Neuron (in vitro differentiated cells): ENCODE measurements at regions not wholly inside any gene's neighbourhood (a gene's known extent, or its start where the extent isn't known, plus 50 kb on each side); places are given as distances from the start of the nearest gene placed in this dataset.

Source experiments
- H2AFZ ChIP-seq: one replicate; pipeline ENCODE4 v1.6.1; 2013; ENCODE audit warnings: low read depth, mild to moderate bottlenecking, inconsistent platforms, low read length, moderate library complexity
- H3K27me3 ChIP-seq: one replicate; pipeline ENCODE4 v1.6.1; 2013; ENCODE audit warnings: low read length; ENCODE audit not compliant: insufficient read depth
- H3K36me3 ChIP-seq: one replicate; pipeline ENCODE4 v1.6.1; 2013; ENCODE audit warnings: low read length; ENCODE audit not compliant: insufficient read depth
- H3K4me1 ChIP-seq: one replicate; pipeline ENCODE4 v1.6.1; 2013; ENCODE audit warnings: low read length; ENCODE audit not compliant: insufficient read depth
- H3K4me3 ChIP-seq: 2 replicates; pipeline ENCODE4 v1.5.1; 2013; ENCODE audit warnings: mild to moderate bottlenecking, low read length, moderate library complexity
- H3K9me3 ChIP-seq: one replicate; pipeline ENCODE4 v1.6.1; 2013; ENCODE audit warnings: low read length

GRCh38 chr5:118679264-118679940 lies 308.9 kb downstream of the DTWD2 start:
- no peaks in the 10 kb centered on the region for H3K27me3 ChIP-seq
- H3K4me1 ChIP-seq, result peaks cover 8% of the 10 kb centered on the region
- H3K36me3 ChIP-seq, result no peaks in the 10 kb centered on the region
- H3K4me3 ChIP-seq, result no peak overlapping the region
- no peaks in the 10 kb centered on the region for H3K9me3 ChIP-seq
- no peak overlapping the region for H2AFZ ChIP-seq

- Histone ChIP-seq H3K9me3 (no peaks in the 10 kb centered on the region), H3K27me3 (no peaks in the 10 kb centered on the region), H2AFZ (no peak overlapping the region), H3K4me1 (peaks cover 8% of the 10 kb centered on the region), H3K4me3 (no peak overlapping the region), H3K36me3 (no peaks in the 10 kb centered on the region)
Measured at GRCh38 chr5:118678746-118679145, 309.6 kb downstream of the DTWD2 start.

- Histone ChIP-seq H3K27me3 (no peaks in the 10 kb centered on the region), H3K4me1 (peaks cover 8% of the 10 kb centered on the region), H3K4me3 (no peak overlapping the region), H3K9me3 (no peaks in the 10 kb centered on the region), H2AFZ (no peak overlapping the region), H3K36me3 (no peaks in the 10 kb centered on the region)
Measured at GRCh38 chr5:118675247-118675646, 313.1 kb downstream of the DTWD2 start.

GRCh38 chr5:118657576-118657975 lies 330.8 kb downstream of the DTWD2 start:
- Histone ChIP-seq H3K27me3 (no peaks in the 10 kb centered on the region), H3K36me3 (no peaks in the 10 kb centered on the region), H3K4me1 (no peaks in the 10 kb centered on the region), H3K4me3 (no peak overlapping the region), H3K9me3 (peaks cover 5% of the 10 kb centered on the region), H2AFZ (no peak overlapping the region)

DNA sequence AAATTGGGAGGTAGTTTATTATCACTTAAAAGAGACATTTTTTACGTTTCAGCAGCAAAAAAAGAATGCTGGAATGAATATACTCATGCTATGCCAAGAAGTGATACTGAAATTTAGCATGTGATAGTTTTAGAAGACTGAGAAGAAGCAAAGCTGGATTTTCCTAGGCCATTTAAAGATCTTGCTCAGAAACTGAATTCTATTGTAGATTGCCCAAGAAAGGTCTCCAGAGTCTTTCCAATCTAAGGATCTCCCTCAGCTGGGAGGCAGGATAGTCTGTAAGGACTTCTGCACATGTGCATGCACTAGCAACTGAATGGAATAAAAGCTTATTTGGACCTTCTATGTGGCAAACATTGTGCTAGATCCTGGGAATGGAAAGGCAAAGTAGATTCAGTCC lies 334.5 kb downstream of the DTWD2 start:
- Histone ChIP-seq H3K27me3 (no peaks in the 10 kb centered on the region), H3K4me3 (no peak overlapping the region), H3K4me1 (peaks cover 9% of the 10 kb centered on the region), H3K36me3 (no peaks in the 10 kb centered on the region), H3K9me3 (peaks cover 5% of the 10 kb centered on the region), H2AFZ (no peak overlapping the region)

DNA sequence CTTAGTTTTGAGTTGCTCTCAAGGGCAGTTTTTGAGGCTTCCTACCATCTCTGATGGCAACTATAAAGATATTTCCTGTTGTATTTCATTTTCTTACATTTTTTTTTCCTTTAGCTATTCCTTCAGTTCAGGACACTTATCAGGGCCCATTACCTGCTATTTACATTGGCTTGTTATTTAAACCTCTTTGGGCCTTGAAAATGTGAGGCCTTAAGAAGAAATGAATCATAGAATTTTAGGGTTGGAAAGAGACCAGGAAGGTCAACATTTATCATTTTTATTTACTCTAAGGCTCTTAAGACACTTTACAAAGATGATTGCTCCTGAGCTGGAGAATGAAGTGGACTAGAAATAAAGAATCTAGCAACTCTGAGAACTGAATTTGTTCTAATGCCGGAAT lies 335.2 kb downstream of the DTWD2 start:
- H3K36me3 ChIP-seq, result no peaks in the 10 kb centered on the region
- H3K4me1 ChIP-seq, result peaks cover 14% of the 10 kb centered on the region
- H3K4me3 ChIP-seq, result no peak overlapping the region
- H2AFZ ChIP-seq, result no peak overlapping the region
- H3K9me3 ChIP-seq, result peaks cover 2% of the 10 kb centered on the region
- no peaks in the 10 kb centered on the region for H3K27me3 ChIP-seq

DNA sequence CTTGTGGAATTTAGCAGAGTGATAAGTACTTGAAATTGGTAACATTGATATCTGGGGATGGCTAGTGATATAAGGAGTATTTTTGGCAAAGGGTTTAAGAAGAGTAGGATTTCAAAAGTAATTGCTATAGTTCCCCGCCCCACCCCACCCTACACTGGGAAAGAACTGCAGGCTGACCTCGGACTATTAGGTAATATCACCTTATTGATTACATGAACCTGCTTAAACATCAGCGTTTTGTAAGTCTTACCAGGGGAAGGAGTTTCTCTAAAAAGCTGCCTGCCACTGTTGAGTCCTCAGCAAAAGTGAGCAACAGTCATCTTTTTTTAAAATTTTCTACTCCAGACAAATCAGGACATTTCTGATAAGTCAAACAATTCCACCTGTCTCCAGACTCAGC lies 337.3 kb downstream of the DTWD2 start:
- Histone ChIP-seq H3K36me3 (no peaks in the 10 kb centered on the region), H3K27me3 (no peaks in the 10 kb centered on the region), H3K4me1 (peaks cover 20% of the 10 kb centered on the region), H2AFZ (no peak overlapping the region), H3K4me3 (no peak overlapping the region), H3K9me3 (no peaks in the 10 kb centered on the region)

DNA sequence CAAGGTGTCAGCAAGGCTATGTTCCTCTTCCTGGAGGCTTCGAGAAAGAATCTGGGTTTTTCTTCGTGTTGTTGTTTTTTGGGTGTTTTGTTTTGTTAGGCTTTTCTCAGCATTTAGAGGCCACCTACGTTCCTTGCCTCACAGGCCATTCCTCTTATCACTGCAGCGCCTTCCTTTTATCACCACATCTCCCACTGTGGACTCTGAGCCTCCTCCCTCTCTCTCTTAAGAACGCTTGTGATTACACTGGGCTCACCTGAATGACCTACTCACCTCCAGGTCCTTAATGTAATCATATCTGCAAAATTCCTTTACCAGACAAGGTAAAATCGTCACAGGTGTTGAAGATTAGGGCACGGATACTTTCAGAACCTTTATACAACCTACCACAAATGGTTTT lies 340.8 kb downstream of the DTWD2 start:
- no peak overlapping the region for H3K4me3 ChIP-seq
- no peak overlapping the region for H2AFZ ChIP-seq
- H3K9me3 ChIP-seq, result no peaks in the 10 kb centered on the region
- H3K27me3 ChIP-seq, result no peaks in the 10 kb centered on the region
- peaks cover 20% of the 10 kb centered on the region for H3K4me1 ChIP-seq
- no peaks in the 10 kb centered on the region for H3K36me3 ChIP-seq

- Histone ChIP-seq H3K36me3 (no peaks in the 10 kb centered on the region), H3K9me3 (no peaks in the 10 kb centered on the region), H2AFZ (no peak overlapping the region), H3K27me3 (no peaks in the 10 kb centered on the region), H3K4me1 (peaks cover 20% of the 10 kb centered on the region), H3K4me3 (no peak overlapping the region)
Measured at GRCh38 chr5:118646917-118647316, 341.4 kb downstream of the DTWD2 start.

DNA sequence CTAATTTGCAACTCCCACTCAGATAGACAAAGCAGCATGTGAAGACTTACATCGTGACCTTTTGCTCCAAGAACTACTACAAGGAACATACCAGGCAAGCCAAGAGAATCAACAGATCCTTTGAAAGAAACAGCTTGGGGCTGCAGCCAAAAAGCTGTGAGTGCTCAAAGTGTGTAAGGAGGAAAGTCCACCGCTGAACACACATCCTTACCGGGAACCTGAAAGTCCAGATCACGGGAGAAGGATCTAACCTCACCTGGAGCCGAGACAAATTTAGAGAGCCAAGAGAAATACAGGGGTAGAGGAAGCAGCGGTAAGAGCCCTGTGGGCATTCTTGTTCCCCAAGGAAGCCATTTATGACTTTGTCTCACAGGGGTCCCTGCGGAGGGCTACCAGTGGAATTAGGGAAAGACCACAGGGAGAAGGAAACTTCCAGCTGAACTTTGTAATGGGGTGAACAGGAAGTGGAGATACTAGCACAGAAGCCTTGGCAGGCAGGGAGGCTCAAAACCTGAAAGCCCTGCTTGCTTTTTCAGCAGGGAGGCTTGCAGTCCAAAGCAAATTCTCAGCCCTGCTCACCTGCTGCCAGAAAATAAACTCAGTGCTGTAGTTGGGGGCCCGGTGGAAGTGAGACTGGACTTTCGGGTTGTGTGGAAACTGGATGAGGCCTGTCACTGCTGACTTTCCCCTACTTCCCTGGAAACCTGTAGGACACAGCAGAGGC lies 350.2 kb downstream of the DTWD2 start:
- Histone ChIP-seq H3K36me3 (no peaks in the 10 kb centered on the region), H3K9me3 (no peaks in the 10 kb centered on the region), H3K4me3 (no peak overlapping the region), H3K4me1 (no peaks in the 10 kb centered on the region), H2AFZ (no peak overlapping the region), H3K27me3 (no peaks in the 10 kb centered on the region)

- Histone ChIP-seq H3K36me3 (no peaks in the 10 kb centered on the region), H3K9me3 (no peaks in the 10 kb centered on the region), H3K4me3 (no peak overlapping the region), H2AFZ (no peak overlapping the region), H3K4me1 (no peaks in the 10 kb centered on the region), H3K27me3 (no peaks in the 10 kb centered on the region)
Measured at GRCh38 chr5:118628660-118629354, 359.5 kb downstream of the DTWD2 start.

- H3K27me3 ChIP-seq, result no peaks in the 10 kb centered on the region
Measured at GRCh38 chr5:118620233-118620632, 368.1 kb downstream of the DTWD2 start.

GRCh38 chr5:118619823-118620222 lies 368.5 kb downstream of the DTWD2 start:
- H3K36me3 ChIP-seq, result no peaks in the 10 kb centered on the region
- no peak overlapping the region for H2AFZ ChIP-seq
- H3K4me3 ChIP-seq, result no peak overlapping the region
- H3K27me3 ChIP-seq, result no peaks in the 10 kb centered on the region
- no peaks in the 10 kb centered on the region for H3K9me3 ChIP-seq
- H3K4me1 ChIP-seq, result peaks cover 9% of the 10 kb centered on the region

More at GRCh38 chr5:118620233-118620632, 368.1 kb downstream of the DTWD2 start:
- Histone ChIP-seq H3K9me3 (no peaks in the 10 kb centered on the region), H3K36me3 (no peaks in the 10 kb centered on the region), H3K4me1 (peaks cover 9% of the 10 kb centered on the region), H2AFZ (no peak overlapping the region), H3K4me3 (no peak overlapping the region)
